ENCODE measurements at regions not wholly inside any gene's neighbourhood (a gene's known extent, or its start where the extent isn't known, plus 50 kb on each side); places are given as distances from the start of the nearest gene placed in this dataset.

DNA sequence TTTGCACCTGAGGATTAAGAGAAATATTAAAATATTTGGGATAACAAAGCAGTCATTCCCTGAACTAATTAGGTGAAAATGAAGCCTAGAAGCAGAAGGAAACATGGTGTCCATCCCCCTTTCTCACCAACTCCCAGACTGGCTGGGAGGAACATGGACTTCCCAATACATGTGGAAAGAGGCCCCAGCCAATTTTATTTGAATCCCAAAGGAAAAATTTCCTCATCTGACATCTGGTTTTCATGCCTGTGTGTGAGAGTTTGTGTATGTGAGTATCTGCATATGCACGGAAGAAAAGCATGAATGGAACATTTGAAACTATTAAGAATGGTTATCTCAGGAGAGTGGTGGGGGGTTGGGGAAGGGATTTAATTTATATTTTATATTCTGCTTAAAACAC lies 84.3 kb downstream of the COPS8 start:
- DNase-seq (ENCODE audit: low read depth in 2 of 2), result no peak

DNA sequence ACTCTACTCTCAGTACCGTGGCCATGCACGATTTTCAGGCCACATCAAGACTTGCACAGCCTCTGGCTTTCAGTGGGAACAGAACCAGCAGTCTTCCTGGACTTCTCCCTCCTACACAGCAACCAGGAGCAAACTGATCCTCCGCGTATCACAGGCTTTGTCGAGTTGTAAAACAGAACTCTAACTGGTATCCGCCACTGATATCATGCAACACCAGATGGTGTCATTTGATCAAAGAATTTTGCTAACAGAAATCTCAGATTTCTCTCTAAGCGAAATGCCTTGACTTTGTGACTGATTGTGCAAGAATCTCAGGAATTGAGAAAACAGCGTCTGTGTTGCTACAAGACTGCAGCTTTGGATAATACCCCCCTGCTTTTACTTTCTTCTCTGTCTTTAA lies 85.7 kb downstream of the COPS8 start:
- DNase-seq (ENCODE audit: low read depth in 2 of 2), result no peak

DNA sequence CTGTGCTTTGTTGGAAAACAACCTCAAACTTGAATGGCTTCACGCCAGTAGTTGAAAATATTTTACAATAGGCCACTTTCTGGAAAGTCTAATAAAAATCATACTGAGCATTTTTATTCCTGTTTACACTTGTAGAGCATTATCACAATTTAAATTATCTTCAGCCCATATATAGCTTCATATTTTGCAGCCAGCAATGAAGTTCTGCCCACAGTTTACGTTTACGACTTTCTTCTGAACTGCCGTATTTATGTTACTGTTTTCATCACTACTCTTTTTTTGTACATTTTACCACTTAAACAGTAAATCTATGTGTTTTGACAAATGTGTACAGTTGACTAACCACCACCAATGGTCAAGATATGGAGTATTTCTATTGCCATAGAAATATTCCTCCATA lies 86.2 kb downstream of the COPS8 start:
- DNase-seq (ENCODE audit: low read depth in 2 of 2), result no peak

DNA sequence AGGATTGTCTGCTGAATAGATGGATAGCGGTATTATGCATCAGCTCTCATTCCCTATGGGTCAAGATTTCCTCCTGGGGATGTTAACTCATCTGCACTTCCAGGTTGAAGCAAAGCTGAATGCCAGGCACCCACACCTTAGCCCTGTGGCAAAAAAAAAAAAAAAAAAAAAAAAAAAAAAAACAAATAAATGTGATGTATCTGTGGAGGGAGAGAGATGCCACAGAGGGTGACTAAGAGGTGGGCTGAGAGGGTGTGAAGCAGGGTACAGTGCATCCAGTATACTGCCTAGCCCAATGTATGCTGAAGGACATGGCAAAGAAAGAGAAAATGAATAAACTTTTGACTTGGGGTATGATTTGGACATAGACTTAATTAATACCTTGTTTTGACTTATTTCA lies 91.4 kb downstream of the COPS8 start:
- DNase-seq (ENCODE audit: low read depth in 2 of 2), result no peak

DNA sequence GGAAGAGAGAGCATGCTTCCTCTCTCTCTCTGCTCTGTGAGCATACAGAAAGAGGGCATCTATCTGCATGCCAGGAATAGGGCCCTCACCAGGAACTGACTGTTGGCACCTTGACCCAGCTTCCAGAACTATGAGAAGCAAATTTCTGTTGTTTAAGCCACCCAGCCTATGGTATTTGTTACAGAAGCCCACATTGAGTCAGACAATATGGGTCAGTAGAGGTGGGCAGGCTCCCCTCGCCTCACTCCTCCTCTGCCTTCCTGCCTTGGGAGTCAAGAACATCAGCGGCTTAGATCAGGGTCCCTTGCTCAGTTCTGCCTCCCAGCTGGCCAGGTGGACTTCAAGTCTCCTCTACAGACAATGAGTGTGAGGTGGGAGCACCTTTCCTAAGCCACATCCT lies 92.3 kb downstream of the COPS8 start:
- DNase-seq (ENCODE audit: low read depth in 2 of 2), result no peak

DNA sequence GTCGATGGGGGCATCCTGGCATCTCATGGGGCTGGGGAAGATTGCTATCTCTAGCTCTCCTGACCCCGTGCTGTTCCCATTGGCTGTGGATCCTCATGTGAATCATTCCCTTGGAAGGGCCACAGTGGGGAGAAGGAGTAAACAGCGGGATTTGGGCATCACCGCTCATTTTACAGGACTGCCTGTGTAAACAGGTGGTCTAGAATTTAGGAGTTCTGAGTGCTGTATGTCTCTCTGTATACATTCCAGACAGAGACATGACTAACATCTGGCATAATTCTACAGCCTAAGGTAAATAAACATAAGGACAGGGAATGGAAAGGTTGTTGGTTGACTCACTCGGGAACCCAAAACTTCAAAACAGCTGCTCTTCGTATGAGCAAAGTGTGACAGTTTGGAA lies 92.7 kb downstream of the COPS8 start:
- DNase-seq (ENCODE audit: low read depth in 2 of 2), result no peak

DNA sequence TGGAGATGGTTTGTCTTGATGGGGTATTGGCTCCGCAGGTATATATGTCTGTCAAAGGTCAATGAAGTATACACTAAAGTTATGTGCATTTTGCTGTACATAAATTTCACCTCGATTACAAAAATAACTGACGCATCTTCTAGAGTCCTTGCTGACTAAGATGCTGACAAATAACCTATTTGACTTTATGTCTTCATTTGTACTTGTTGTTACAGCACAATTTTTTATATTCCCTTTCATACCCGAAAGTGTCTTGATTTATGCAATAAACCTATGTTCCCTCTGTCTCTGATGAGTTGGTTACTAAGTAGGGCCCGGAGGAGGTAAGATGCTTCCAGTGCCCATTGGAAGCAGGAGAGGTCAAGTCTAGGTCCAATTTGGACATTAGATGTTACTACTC lies 93.5 kb downstream of the COPS8 start:
- DNase-seq (ENCODE audit: low read depth in 2 of 2), result no peak

DNA sequence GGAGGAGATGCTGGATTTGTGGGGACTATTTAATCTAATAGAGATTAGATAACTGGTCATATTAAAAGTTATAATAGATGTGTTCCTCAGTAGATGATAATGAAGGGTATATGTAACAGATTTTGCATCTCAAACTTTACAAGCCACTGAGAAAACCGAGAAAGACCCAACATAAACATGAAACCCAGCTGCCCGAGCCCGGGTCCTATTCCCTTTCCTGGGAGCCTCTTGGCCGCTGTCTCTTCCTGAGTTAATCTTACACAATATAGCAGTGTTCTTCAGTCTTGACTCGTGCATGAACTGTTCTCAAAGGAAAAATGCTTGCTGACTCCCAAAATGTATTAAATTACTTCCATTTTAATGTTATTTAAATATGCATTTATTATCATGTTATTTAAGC lies 94.5 kb downstream of the COPS8 start:
- DNase-seq (ENCODE audit: low read depth in 2 of 2), result no peak

DNA sequence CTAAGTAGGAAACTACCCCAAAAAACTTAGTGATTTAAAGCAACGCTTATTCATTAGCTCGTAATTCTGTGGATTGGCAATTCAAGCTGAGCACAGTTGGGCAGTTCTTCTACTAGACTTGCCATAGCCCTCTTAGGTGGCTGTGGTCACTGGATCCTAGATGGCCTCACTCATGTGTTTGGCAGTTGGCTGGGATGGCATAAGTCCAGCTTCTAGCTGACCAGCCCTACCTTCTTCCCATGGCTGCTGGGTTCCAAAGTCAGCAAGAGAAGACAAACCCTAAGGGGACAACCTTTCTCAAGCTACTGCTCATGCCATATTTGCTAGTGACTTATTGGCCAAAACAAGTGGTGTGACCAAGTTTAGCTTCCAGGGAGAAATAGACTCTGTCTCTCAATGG lies 95.3 kb downstream of the COPS8 start:
- DNase-seq (ENCODE audit: low read depth in 2 of 2), result no peak

DNA sequence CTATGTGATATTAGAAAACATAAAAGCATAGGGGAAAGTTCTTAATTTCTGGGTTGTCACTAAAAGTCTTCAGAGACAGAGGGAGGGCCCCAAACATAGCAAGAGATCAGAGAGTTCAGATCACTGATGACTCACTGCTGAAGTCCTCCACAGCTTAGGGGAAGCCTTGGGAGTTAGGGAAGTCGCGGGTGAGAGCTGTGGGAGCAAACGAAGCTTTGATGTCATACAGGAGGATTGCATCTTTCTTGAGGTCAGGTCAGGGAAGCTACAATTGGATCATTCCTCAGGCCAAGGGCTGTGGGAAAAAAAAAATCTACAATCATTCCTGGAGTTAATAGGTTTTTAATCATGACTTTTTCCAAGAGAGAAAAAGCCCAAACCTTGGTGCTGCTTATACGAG lies 96.2 kb downstream of the COPS8 start:
- DNase-seq (ENCODE audit: low read depth in 2 of 2), result no peak

DNA sequence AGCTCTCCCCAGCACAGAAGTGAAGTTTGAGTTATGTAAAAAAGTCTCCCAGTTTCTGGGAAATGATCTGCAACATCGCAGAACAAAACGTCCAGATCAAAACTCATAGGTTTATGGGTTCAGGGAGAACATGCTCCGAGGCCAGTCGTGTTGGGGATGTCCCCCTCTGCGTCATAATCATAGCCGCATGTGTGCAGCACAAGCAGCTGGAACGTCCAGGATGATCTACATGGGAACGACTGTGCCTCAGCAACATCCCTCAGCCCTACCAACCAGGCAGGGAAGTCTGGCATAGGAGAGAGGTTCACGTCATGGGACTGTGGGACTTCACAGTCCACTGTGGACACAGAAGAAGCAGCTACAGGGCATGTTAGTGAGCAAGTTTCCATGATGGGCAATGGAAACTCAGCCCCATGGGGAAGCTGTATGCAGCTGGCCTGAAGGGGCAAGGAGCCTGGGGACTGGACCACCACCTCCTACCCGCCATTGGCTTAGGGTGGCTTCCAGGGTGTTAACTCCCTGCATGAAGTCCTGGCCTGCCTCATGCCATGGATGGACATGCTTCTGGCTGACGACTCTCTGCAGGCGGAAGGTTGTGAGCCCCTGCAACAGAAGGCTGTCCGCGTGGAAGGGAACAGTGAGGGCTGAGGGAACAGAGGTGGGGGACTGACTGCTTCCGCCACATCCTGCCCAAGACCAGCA lies 96.9 kb downstream of the COPS8 start:
- DNase-seq (ENCODE audit: low read depth in 2 of 2), result no peak

DNA sequence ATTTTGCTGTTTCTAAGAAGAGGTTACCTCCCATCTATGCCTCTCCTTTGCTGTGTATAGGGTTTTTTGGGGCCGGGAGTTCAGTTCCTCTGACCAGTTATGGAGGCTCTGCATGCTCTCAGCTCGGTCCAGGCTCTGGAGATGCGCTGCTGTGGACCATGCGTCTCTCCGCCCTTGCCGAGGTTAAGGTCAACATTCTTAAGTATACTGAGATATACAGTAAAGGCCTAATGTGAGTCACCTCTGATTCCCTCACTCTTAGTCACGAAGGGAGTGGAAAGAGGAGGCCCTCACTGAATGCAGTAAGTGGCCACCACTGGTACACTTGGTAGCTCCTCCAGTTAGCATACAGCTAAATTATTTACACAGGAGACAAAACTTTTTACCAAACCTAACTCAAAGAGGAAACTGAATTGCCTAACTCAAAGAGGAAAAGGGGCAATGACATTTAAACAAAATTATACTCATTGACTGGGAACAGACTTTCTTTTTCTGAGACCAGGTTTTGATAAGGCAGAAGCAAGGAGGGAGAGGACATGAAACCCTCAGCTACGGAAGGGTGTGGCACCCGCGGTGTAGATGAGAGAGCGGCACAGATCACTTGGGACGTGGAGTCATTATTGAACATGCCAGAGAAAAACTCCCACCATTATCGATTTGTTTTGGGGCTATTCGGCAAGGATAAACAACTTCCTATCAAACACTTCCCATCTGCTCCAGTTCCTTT lies 98.7 kb downstream of the COPS8 start:
- no peak for DNase-seq (ENCODE audit: low read depth in 2 of 2)

DNA sequence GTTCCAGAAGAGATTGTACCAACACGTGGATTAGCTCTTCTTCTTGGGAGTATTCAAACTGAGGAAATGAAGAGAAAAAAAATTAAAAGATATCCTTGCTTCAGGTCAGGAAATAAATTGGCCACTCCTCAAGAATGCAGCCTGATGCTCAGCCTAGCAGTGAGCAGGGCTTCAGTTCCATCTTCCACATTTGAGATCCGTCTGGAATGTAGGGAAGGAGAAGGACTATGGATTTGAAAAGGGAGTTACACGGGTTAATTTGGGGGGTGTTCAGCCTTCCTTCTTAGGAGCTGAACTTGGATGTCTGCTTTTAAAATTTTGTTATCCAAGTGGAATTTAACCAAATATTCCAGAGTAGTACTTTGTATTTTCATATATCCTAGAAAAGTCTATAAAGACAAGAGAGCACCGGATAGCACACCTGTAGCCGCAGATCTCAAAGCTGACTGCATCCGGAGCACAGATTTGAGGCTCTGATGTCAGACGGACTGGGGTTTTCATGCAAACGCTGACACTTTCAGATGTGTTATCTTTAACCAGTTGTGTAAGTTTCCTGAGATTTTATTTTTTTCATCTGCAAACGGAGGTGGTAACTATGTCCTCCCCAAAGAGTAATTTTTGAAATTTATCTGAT lies 99.3 kb downstream of the COPS8 start:
- no peak for DNase-seq (ENCODE audit: low read depth in 2 of 2)

DNA sequence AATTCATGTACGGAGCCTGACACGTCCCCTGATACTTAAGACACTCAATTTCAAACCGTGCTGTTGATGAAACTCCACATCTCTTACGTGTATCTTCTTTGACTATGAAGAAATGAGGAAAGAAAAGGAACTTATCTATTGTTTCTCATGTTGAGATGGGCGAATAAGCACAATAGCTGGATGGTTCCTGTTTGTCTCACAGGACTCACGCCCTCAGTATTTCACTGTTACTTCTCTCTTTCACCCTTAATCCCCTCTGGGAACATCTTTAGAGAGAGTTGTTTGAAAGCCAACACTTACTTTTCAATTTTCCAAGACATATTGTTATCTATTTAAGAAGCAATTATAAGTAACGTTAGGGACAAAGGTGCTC lies 99.8 kb downstream of the COPS8 start:
- no peak for DNase-seq (ENCODE audit: low read depth in 2 of 2)

DNA sequence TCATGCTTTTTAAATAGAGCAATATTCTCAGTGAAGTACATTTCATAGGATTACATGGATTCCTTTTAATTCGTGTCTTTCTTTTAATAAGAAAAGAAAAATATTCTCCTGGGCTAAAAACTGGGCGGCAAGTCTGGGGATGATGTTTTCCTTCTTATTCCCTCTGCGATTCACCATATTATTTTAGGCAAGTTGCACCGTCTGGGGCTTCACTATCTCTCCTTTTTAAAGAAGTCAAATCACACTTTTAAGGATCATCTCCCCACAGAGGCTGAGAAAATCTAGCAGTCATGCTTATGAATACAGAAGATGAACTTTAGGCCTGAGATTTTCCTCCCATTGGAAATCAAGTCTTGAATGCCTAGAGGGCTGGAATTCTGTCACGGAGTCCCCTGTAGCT lies 104.1 kb downstream of the COPS8 start:
- DNase-seq (ENCODE audit: low read depth in 2 of 2), result no peak

DNA sequence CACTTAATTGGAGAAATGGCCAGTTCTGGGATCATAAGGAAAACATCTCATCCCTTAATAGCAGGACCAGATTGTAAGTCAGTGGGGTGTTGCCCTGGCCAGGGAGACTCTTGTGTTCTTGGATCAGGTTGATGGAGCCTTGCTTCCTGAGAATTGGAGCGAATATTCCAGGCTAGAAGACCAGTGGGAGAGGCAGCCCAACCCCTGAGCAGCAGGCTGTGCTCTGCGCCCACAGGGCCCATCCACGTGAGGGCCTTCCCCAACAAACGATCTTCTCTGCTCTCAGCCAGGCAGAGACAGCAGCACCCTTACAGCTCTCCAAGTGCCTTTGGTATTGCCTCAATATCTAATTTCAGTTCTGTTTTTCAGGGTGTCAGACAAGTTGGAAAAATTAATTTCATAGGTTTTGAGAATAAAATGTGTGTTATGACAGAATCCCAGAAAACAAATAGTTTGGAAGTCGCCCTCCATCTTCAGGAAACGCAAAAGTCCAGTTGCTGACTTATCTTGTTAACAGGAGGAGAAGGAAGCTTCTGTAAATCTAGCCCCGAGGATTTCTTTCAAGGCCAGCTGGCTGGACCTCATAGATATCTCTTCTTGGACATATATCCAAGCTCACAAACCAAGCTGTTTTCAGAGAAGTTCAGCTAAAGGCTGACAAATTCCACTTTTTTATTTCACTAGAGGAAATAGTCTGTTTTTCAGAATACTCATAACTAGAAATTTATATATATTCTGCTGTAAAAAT lies 105.5 kb downstream of the COPS8 start:
- DNase-seq (ENCODE audit: low read depth in 2 of 2), result no peak

DNA sequence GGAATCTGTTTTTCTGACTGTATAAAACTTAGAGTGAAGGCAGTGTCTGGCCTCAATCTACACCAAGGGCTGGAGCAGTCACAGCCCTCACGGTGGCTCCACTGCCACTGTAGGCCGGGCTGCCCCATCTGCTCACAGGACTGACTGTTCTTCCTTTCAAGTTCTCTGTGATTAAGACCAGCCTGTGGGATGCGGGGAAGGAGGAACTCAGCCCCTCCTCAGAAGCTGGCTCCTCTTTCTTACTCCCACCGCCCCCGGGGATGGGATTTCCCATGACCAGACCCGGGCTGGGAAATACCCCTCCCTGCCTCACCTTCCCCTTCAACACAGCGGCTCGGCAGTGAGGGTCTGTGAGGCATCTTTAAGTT lies 106.0 kb downstream of the COPS8 start:
- DNase-seq (ENCODE audit: low read depth in 2 of 2), result no peak

DNA sequence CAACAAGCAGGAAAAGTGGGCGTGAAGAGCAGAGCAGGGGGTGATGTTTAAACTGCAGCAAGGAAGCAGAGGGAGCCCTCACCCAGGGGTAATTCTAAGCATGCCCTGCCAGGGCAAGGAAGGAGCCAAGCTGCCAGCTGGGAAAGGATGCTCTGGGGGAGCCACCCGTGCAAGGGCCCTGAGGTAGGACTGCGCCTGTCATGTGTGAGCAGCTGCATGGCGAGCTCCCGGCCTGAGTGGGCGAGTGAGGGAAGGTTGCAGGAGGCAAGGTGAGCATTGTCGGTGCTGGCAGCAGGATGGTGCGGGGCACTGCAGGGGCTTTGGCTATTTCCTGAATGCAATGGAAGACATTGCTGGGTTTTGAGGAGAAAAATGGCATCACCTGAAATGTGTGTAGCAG lies 107.2 kb downstream of the COPS8 start:
- no peak for DNase-seq (ENCODE audit: low read depth in 2 of 2)

DNA sequence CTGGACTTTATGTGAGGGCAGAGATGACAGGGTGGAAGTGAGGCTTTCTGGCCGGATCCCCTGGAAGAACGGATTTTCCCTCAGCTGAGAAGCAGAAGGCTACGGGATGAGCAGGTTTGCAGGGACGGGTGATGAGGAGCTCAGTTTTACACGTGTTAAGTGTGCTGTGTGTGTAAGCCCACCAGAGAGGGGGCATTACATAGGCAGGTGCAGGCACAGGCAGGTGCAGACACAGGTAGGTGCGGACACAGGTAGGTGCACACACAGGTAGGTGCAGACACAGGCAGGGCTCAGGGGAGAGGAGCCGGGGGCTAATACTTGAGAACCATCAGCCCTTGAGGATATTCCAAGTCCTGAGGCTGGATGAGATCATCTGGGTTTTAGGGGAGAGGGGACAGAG lies 107.7 kb downstream of the COPS8 start:
- no peak for DNase-seq (ENCODE audit: low read depth in 2 of 2)

DNA sequence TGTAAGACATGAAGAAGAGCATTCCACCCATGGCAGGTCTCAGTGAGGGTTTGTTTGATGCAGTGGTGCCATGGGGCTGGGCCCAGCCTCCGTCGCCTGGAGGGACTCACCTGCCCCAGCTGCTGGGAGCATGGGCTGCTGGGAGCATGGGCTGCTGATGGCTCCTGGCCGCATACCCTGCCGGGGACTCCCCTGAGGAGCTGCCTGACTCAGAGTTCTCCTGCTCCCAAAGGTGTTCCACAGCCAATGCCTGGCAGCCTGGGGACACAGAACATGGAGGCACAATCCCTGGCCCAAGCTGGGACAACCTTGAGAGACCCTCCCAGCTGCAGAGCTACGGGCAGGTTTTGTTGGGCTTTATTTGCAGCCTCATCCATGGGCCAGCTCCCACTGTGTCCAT lies 108.4 kb downstream of the COPS8 start:
- DNase-seq (ENCODE audit: low read depth in 2 of 2), result no peak

DNA sequence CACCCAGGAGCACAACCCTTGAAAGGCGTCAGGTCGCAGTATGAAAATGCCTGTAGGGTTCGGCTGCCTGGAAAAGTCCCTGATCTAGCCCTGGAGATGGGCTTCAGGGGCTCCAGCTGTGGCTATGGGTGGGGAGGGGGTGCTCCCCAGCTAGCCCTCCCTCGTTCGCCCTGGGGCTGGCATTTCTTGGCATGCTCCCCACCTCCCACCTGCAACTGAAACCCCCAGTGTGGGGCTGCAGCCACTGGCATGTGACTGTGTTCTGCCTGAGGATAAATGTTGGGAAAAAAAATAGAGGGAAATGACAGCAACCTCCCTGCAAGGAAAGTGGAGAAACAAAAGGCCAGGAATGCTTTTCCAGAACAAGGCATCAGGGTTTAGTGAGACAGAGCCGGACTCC lies 109.2 kb downstream of the COPS8 start:
- no peak for DNase-seq (ENCODE audit: low read depth in 2 of 2)

DNA sequence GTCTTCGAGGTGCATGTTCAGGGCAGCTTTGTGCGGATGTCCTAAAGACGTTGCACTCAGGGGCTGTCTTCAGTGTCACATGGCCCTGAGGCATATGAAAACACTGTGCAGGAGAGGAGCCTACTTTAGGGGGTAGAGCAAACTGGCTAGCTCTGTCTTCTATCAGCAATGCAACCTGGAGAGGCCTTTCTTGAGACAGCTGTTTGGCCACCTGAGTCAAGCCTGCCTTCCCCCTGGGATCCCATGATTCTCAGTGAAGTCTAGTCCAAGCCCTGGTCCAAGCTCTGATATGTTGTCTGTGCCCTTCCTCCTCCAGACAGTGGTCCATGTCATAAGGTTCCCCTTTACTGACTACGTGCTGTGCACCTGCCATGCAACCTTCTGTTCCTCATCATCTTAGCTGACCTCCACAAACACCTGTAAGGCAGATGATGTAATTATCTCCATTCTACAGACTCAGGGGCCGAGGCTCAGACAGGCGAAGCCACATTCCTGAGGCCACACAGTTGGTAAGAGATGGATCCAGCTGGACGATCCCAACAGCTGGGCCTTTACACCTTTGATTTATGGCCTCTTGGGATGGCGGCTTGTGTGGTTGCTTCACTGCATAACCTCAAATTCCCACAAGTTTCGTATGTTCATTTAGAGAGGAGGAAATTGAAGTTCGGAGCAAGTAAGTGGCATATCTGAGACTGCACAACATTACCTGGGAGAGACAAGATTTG lies 109.9 kb downstream of the COPS8 start:
- DNase-seq (ENCODE audit: low read depth in 2 of 2), result no peak
